ENCODE measurements at regions not wholly inside any gene's neighbourhood (a gene's known extent, or its start where the extent isn't known, plus 50 kb on each side); places are given as distances from the start of the nearest gene placed in this dataset.

DNA sequence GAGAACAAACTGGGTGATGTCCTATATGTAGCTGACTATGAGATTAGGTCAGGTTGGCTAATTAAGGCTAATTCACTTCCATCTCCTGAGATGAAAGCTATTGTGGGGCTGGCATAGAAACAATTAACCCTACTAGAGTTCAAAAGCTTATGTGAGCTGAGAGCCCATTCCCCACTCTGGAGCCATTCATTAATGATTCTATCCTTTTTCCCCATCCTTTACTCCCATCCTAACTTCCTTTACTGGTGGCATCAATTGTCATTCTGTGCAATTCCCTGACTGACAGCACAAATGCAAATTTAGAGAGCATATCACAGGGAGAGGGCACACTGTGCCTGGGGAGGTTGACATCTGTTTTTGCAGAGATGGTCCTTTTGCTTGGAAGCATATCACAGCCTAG, 103.9 kb downstream of the URB2 start:
- no peak for TF ChIP-seq EZH2 (IDR thresholded peaks at IDR 0.05; ENCODE audit: borderline replicate concordance, insufficient read depth, low read depth, low read length, poor library complexity, severe bottlenecking)
- TF ChIP-seq, protein P1, sequence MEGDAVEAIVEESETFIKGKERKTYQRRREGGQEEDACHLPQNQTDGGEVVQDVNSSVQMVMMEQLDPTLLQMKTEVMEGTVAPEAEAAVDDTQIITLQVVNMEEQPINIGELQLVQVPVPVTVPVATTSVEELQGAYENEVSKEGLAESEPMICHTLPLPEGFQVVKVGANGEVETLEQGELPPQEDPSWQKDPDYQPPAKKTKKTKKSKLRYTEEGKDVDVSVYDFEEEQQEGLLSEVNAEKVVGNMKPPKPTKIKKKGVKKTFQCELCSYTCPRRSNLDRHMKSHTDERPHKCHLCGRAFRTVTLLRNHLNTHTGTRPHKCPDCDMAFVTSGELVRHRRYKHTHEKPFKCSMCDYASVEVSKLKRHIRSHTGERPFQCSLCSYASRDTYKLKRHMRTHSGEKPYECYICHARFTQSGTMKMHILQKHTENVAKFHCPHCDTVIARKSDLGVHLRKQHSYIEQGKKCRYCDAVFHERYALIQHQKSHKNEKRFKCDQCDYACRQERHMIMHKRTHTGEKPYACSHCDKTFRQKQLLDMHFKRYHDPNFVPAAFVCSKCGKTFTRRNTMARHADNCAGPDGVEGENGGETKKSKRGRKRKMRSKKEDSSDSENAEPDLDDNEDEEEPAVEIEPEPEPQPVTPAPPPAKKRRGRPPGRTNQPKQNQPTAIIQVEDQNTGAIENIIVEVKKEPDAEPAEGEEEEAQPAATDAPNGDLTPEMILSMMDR (IDR thresholded peaks at IDR 0.05), result no peak

Data from B cell (primary cell).